Femur (tissue), 1 donor: ENCODE measurements at regions not wholly inside any gene's neighbourhood (a gene's known extent, or its start where the extent isn't known, plus 50 kb on each side); places are given as distances from the start of the nearest gene placed in this dataset.

Experiments used
- DNase-seq: peaks from one replicate; pipeline ENCODE4 v3.0.0-alpha.2; 2017

- DNase-seq = no peak
Observed at GRCh38 chr20:10807013-10807412, 133.2 kb upstream of the JAG1 start.

GRCh38 chr20:10812759-10813327 is 139.0 kb upstream of the JAG1 start:
- DNase-seq = no peak

- DNase-seq = no peak
Observed at GRCh38 chr20:10823585-10823984, 149.8 kb upstream of the JAG1 start.

- DNase-seq = no peak
Observed at GRCh38 chr20:10824750-10825500, 151.1 kb upstream of the JAG1 start.

- no peak for DNase-seq
Observed at GRCh38 chr20:10826111-10826510, 152.3 kb upstream of the JAG1 start.

- no peak for DNase-seq
Observed at GRCh38 chr20:10828180-10828579, 154.4 kb upstream of the JAG1 start.

- DNase-seq = no peak
Observed at GRCh38 chr20:10832141-10832540, 158.3 kb upstream of the JAG1 start.

- DNase-seq = no peak
Observed at GRCh38 chr20:10837901-10838300, 164.1 kb upstream of the JAG1 start.

GRCh38 chr20:10842116-10842515 is 168.3 kb upstream of the JAG1 start:
- no peak for DNase-seq

- DNase-seq = peak; percentile 46
Observed at GRCh38 chr20:10843146-10843711, 169.4 kb upstream of the JAG1 start.

GRCh38 chr20:10846766-10847165 is 173.0 kb upstream of the JAG1 start:
- no peak for DNase-seq

GRCh38 chr20:10848810-10849370 is 175.1 kb upstream of the JAG1 start:
- peak; percentile 45 for DNase-seq

GRCh38 chr20:10853176-10853575 is 179.4 kb upstream of the JAG1 start:
- no peak for DNase-seq

- no peak for DNase-seq
Observed at GRCh38 chr20:10853731-10854130, 179.9 kb upstream of the JAG1 start.

GRCh38 chr20:10854976-10855375 is 181.2 kb upstream of the JAG1 start:
- no peak for DNase-seq

- no peak for DNase-seq
Observed at GRCh38 chr20:10855778-10856177, 182.0 kb upstream of the JAG1 start.

GRCh38 chr20:10856237-10857015 is 182.6 kb upstream of the JAG1 start:
- no peak for DNase-seq

GRCh38 chr20:10857352-10858070 is 183.7 kb upstream of the JAG1 start:
- DNase-seq = peak; percentile 73

- no peak for DNase-seq
Observed at GRCh38 chr20:10861090-10861489, 187.3 kb upstream of the JAG1 start.

GRCh38 chr20:10861619-10862018 is 187.8 kb upstream of the JAG1 start:
- DNase-seq = no peak

GRCh38 chr20:10863337-10864060 is 189.7 kb upstream of the JAG1 start:
- DNase-seq = no peak
